HG02759 (cell line): ENCODE measurements at regions not wholly inside any gene's neighbourhood (a gene's known extent, or its start where the extent isn't known, plus 50 kb on each side); places are given as distances from the start of the nearest gene placed in this dataset.

Source experiments
- ATAC-seq: cut with Tn5 transposase; IDR thresholded peaks from one replicate; pipeline ENCODE4 v1.9.1; 2021; ENCODE audit warnings: mild to moderate bottlenecking, moderate library complexity; ENCODE audit not compliant: unreplicated experiment

DNA sequence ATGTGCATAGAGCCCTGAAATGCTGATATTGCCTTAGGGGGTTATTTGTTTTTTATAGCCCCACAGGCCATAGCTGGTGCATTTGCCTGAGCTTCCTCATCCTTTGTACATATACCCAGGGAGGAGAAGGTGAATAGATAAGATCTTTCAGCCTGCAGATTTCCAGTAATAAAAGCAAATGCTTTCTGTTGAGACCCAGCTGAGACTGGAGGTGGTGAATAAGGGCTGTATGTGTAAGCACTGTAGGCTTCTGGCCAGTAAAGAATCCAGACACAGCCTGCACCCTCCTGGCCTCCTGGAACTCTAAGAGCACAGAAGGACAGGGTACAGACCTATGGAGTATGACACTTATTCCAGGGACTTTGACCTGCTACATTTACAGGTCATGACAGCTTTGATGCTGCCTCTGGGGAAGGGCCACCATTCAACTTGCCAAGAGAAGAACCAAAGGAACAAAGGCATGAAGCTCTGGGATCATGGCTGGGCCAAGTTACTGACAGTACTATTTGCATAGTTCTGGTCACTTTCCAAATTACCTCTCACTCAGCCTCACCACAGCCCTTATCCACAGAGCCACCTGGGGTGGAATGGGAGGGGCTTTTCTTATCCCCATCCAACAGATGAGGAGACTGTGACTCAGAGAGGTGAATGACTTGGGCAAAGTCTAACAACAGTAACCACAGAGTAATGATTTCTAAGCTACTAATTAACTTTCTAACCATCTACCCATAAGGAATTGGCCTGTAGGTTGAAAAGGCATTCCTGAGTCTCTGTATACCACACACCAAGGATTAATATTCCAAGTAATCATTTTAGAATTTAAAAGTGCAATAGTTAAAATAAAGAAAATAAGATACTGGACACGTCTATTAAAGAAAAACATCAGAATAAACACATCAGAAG is 604.5 kb upstream of the KLF4 start:
- peak; percentile 77 for ATAC-seq

DNA sequence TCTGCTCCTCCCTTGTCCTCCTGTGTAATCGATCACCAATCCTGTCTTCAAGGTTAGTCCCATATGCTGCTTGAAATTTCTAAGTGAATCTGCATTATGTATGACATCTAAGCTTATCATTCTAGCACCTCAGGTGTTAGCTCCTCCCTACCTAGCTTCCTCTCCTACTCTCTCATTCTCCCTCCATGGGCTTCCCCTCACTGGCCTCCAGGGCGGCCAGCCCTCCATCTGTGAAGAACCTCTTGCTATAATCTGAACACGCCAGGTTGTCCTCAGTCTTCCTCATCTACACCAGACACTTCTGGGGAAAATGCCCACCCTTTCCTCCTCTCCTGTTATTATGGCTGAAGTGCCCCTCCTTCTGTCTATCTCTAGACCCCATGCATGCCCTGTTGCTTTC is 599.3 kb upstream of the KLF4 start:
- ATAC-seq: no peak

DNA sequence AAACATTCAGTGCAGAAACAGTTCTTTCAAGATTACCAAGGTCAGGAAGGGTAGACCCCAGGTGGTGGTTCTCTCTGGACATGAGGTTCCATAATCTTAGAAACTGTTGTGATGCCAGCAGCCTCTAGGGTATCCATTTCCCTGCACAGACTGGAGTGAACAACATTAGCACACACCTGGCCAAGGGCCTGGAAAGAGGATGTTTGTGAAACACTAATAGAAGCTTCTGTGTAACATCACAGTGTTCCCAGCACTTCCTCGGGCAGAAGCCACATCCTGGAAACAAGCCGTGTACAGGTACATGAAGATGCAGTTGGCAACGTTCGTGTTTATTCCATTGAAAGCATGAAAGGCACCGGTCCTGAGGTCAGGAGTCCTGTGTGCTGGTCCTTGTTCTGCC is 598.2 kb upstream of the KLF4 start:
- ATAC-seq: no peak

DNA sequence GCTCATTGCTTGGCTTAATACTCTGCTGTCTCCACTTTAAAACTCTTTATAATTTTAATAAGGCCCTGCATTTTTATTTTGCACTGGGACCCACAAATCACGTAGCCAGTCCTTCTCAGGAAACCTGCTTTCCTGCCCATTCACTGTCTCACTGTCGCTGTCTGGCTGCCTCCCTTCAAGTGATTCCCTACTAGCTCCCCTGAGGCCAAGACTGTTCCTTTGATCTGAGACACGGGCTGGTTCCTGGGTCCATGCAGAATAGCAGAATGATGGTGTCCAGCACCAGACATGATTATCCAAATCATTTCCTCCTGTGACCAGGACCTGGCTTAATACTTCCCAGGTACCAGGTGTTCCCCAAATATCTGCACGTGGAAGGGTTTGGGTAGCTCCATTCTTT is 597.1 kb upstream of the KLF4 start:
- no peak for ATAC-seq

DNA sequence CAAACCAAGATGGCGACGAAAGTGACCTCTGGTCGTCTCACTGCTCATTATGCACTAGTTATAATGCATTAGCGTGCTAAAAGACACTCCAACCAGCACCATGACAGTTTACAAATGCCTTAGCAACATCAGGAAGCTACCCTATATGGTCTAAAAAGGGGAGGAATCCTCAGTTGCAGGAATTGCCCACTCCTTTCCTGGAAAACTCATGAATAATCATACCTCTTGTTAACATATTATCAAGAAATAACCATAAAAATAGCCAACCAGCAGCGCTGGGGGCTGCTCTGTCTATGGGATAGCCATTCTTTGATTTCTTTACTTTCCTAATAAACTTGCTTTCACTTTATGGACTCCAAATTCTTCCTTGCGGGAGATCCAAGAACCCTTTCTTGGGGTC is 595.7 kb upstream of the KLF4 start:
- no peak for ATAC-seq

DNA sequence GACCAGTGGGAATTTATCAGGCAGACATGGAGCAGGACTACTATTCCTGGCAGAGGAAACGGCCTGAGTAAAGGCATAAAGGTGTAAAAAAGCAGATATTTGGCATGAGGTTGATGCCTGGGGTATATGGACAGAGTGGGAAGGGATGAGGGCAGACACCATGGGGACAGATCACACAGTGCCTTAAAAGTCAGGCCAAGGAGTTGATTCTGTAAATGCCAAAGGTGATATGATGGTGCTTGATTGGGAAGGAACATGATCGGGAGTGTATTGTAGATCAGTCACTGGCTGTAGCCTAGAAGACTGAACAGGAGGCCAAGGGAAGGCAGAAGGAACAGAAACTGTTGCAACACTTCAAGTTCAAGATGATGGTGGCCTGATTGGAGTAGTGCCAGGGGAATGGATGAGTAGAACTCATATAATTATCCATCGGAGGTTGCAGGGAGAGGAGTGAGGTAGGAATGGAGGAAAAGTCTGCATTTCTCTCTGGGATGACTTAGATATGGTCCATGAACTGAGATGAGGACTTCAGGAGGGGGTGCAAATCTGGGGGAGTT is 594.3 kb upstream of the KLF4 start:
- no peak for ATAC-seq

DNA sequence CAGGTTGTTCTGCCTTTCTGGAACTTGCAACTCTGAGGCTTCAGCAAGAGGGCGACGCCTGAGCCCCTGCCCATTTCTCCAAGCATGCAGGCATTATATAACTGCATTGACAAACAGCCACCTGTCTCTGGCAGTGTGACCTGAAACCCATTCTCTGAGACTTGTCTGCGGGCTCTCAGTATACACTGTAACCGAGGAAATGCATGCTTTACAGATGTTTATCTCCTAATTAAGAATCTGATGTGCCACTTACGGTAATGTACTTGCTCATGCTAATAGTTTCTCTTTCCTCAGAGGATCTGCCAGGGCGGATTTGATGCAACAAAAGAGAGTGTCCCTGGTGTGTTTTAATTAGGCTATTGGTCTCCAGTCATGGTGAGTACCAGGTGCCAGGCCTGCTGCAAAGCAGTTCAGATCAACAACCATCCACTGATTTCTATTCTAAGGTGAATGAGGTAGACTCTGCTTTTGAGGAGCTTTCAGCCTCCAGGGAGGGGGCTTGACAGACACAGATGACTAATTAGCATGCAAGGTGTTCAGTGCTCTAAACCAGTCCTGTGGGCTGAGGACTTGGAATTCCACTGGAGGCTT is 593.7 kb upstream of the KLF4 start:
- ATAC-seq: no peak

DNA sequence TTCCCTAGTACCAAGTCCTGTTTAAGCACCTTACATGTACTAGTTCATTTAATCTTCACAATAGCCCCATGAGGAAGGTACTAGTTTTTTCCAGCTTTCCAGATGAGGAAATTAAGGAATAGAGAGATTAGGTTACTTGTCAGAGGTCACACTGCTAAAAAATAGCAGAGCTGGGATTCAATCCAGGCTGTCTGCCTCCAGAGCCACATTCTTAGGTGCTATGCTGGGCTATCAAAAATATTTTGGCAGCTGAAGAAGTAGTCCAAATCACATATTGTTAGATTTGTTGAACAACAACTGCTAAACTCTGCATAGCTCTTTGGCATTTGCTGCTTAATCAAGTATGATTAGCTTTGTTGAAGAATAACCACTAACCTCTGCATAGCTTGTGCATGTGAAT is 591.5 kb upstream of the KLF4 start:
- ATAC-seq: no peak

DNA sequence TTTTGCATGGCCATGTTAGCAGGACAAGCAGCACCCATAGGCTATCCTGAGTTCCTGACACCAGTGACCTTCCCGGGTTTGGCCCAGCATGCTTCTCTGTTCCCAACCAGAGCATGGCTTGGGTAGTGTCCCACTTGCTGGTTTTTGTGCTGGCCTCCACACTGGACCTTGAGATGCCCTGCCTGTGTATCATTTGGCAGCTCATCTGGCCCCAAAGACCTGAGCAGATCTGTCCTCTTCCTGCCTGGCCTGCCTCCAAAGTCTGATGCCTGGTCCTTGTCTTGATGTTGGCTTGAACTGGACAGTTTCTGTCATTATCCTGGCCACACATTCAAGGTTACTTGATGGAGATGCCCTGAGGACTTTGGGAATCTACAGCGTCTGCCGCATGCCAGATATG is 590.7 kb upstream of the KLF4 start:
- ATAC-seq: no peak

DNA sequence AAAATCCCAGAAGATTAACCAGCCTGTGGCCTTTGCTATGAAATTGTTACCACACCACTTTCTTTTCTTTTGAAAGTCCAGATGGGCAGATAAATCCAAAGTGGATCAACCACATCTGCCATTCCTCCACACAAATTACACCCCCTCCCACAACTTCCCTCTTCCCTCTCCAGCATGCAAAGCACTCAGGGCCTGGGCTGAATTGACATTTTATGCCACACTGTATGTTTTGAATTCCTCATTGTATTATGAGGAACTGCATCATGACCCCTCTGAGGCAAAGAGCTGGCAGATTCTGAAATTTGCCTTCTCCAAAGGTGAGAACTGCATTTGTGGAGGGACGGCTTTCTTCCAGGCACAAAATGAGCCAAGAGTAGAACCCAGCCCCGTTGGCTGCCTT is 589.2 kb upstream of the KLF4 start:
- ATAC-seq: no peak

DNA sequence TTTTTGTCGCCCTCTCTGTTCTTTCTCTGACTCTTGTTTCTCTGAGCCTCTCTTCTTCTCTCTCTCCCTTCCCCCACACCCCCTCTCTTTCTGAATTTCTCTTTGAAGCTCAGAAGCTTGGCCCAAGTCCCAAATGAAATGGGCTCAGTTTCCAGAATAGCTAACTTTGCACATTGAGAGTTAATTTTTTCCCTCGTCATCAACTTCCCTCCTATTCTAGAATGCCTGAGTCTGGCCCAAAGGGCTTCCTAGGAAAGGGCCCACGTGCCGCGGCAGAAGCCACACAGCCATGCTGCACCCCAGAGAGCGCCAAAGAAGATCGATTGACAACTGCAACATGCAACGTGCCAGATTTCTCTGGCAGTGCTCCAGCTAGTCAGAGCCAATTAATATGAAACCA is 588.8 kb upstream of the KLF4 start:
- ATAC-seq: no peak

DNA sequence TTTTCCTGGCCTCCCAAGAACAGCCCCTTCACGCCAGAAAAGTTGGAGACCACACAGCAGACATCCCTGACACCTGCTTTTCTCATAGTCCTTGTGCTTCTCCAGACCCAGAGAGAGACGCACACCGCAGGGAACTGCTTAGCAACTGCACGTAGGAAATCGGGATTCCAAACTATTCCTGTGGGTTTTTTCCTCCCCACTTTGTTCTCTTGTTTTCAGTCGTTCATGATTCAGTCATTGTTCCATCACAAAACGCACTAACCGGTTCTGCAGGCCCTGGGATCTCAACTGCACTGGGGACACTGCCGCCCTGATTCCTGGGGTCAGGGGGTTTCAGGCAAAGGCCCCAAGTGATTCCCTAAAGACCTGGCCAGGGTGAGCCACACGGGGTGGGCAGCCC is 588.0 kb upstream of the KLF4 start:
- no peak for ATAC-seq

DNA sequence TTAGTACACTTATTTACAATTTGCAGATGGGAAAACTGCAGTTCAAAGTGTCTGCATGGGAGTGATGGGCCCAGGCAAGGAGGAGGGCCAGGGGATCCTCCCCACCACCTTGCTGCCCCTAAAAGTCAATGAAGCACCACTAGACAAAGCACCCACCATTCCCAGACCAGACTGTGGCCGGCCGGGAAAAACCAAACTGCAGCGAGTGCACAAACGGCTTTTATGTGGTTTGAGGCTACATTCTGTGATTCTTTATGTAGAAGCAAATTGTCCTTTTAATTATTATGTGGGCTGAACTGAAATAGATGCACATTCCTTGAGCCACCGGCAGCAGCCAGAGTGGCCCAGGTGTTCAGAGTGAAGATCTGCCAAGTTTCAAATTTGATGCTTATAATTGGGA is 585.3 kb upstream of the KLF4 start:
- no peak for ATAC-seq

DNA sequence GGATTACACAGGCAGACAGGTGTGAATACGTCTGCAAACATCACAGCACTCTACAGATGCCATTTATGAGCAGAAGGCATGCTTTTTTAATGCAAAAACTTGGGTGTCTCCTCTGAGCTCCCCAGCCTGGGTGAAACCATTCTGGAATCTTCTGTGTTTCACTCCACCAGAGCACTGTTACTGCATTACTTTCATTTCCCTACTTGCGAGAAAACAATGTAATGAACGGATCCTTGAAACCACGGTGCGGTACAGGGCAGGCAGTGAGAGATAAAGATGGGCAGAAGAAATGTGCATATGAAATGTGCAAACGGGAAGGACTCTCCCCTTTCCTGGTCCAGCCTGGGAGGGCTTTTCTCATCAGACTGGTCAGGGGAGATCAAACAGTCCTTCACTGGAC is 584.3 kb upstream of the KLF4 start:
- no peak for ATAC-seq

DNA sequence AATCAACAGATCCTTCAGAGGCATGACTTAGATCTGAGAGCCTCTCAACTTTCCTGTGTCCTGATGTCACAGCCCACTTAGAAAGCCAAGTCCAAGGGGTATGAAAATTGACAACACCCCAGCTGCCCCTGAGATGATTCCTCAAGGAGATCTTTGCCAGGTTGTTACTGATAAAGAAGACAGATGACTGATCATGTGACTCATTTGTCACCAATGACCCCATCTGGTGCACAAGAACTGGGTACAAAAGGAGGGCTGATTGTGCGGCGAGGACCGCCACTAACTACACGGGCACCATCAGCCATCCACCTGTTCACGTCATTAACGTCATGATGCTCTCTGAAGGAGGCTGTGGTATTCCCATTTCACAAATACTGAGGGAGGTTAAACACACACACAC is 583.2 kb upstream of the KLF4 start:
- no peak for ATAC-seq

DNA sequence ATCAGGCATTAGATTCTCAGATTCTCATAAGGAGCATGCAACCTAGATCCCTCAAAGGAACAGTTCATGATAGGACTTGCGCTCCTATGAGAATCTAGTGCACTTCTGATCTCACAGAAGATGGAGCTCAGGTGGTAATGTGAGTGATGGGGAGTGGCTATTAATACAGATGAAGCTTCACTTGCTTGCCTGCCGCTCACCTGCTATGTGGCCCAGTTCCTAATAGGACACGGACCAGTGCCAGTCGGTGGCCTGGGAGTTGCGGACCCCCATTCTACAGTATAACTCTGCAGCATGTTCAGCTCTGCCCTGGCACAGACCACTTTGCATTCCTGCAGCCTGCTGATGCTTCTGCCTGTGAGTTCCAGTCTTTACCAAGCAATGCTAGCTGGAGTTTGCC is 581.3 kb upstream of the KLF4 start:
- ATAC-seq: no peak

DNA sequence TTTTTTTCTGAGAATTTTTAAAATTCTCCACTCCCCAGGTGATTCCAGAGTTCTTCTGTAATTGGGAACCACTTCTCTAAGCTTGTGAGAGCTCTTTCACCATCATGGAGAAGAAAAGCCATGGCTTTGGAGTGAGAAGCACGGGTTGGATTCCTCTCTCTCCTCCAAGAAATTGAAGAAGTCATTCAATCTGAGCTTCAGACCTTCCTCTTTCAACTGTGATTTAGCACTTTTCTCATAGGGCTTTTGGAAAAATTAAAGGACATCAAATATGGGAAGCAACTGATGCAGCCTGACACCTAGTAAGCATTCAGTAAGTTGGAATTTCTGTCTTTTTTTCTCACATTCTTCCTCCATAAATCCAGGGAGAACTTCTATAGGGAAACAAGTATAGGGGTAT is 580.4 kb upstream of the KLF4 start:
- ATAC-seq: no peak

DNA sequence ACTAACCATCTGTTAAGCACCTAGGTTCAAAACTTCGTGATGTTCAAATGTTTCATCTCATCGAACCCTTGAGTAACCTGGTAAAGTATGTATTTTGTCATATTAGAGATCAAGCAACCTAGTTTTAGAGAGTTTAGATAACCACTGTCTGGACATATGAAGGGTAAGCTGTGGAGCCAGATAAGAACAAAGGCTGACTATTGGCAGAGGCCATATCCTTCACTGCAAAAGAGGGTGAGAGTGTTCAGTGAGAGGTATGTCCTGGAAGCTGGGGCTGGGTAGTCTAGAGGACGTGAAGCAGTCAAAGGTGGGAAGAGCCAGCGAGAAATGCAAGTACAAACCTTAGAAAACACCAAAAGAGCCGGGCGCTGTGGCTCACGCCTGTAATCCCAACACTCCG is 573.1 kb upstream of the KLF4 start:
- no peak for ATAC-seq

DNA sequence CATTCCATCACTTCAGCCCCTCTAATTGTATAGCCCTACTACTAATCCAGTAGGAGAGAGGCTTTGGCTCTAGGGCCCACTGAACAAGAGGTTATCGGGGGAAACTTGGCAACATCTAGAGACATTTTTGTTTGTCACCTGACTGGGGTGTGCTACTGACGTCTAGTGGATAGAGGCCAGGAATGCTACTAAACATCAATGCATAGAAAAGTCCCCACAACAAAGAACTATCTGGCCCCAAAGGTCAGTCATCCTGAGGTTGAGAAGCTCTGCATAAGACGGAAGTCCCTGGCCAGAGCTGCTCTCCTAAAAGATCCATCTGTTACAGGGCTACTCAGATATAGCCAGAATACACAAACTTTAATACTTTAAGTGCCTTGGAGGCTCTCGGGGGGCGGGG is 570.6 kb upstream of the KLF4 start:
- no peak for ATAC-seq

DNA sequence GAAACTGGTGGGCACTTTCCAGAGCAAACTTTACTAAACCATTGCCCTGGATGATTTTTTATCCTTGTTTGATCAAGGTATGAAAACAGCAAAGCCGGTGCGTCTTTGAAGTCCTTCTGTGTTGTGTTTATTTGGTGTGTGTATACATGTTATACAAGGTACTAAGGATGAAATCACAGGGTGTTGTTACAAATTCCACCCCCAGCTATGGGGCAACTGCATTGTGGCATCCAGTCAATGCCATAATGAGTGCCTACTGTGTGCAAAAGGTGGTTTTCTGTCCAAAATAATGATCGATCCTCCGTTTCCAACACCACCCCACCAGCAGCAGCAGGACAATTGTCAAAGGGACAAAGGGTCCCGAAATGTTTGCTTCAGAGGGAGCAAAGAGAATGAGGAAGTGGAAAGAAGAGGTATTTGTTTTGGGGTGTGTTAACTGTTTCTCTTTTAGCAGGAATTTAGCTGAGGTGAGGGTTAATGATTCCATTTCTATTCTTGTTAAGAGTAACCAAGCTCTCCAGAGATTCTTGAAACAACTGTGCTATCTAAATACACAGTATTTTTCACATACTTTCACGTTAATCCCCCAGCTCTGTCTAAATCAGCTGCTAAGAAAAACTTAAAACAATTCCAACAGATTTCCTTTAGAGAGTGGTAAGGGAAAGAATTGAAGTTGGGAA is 568.7 kb upstream of the KLF4 start:
- ATAC-seq: no peak

DNA sequence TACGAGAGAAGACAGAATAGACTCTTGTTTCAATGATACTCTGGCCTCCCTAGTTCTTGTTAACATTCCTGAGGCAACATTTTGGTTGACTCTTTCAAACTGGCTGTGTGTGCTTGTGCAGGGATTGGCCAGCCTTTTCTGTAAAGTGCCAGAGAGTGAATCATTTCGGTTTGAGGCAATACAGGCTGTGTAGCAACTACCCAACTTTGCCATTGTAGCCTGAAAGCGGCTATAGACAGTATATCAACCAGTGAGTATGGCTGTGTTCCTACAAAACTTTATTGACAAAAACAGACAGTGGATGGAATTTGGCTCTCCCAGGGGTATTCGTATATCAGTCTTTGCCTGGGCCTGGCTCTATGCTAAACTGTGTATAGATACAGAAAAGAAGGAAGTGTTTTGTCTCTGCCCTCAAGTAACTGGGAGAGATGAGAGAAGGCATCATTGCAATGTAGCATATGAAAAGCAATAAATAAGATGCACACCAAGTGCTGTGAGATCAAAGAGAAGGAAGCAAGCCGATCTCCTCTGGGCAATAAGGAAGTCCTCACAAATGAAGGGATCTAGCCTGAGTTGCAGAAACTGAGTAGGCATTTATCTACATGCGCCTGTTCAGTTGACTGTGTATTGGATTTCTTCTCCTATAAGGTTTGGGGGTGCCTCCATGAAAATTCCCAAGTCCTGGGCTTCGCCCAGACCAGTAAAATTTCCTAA is 568.0 kb upstream of the KLF4 start:
- no peak for ATAC-seq
